ENCODE measurements at regions not wholly inside any gene's neighbourhood (a gene's known extent, or its start where the extent isn't known, plus 50 kb on each side); places are given as distances from the start of the nearest gene placed in this dataset.

DNA sequence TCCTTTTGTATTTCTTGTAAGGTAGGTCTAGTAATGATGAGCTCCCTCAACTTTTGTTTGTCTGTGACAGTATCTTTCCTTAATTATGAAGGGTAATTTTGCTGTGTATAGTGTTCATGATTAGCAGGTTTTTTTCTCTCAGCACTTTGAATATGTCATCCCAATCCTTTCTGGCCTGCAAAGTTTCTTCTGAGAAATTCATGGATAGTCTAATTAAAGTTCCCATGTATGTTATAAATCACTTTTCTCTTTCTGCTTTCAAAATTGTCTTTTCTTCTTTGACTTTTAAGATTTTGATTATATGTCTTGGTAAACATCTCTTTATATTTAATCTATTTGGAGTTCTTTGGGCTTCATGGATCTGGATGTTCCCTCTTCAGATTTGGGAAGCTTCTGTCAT, 54.3 kb upstream of the ZKSCAN2 start:
- no peak for TF ChIP-seq POLR2A (IDR thresholded peaks at IDR 0.05; ENCODE audit: low read depth, low read length)
- no peak for TF ChIP-seq POLR2AphosphoS5 (IDR thresholded peaks at IDR 0.05; ENCODE audit: low read depth, low read length)
- TF ChIP-seq TAF1 (IDR thresholded peaks at IDR 0.05; ENCODE audit: borderline replicate concordance, low read depth, low read length): no peak
